ENCODE measurements at regions not wholly inside any gene's neighbourhood (a gene's known extent, or its start where the extent isn't known, plus 50 kb on each side); places are given as distances from the start of the nearest gene placed in this dataset.

DNA sequence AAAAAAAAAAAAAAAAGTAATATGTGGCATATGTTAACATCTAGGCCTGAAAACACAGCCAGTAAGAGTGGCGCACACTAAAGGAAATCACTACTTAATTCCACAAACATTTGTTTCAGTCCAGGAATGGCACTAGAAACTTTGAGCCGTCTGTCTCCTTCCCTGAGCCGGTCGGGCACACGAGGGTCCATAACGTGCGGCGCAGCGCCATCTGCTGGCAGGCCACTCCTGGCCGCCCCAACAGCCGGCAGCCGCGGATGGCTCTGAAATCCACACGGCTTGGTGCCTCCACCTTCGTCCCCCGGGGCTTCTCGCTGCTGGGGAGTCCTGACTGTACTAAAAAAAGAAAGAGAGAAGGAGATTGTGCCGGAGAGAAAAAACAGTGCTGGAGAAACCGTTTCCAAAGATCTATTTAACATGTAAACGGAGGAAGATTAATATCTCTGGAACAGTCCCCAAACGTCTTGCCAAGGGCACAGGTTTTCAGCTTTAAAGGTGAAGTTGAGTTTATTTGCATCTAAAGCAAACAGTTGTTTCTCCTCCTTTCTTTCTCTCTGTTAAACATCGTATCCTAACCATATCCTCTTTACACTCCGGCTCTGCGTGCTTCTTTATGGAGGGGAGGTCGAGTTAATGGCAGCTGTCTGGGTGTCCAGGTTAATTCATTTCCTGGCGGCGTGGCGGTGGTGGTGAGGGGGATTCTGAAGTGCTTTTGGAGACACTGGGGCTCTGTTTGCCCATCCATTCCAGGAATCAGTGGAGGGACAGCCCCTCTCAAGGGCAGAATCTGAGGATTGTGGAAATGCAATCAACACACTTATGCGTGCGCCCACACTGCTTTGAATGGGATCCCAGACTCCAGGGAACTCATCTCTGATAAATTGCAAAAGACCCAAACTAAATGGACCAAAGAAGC is 611.3 kb upstream of the SALL1 start (continued):
- TF ChIP-seq, protein P1, sequence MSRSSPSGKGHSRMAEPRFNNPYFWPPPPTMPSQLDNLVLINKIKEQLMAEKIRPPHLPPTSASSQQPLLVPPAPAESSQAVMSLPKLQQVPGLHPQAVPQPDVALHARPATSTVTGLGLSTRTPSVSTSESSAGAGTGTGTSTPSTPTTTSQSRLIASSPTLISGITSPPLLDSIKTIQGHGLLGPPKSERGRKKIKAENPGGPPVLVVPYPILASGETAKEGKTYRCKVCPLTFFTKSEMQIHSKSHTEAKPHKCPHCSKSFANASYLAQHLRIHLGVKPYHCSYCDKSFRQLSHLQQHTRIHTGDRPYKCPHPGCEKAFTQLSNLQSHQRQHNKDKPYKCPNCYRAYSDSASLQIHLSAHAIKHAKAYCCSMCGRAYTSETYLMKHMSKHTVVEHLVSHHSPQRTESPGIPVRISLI (CRISPR knock-in tag; IDR thresholded peaks at IDR 0.05; ENCODE audit: borderline replicate concordance): no peak
- TF ChIP-seq, protein P2, sequence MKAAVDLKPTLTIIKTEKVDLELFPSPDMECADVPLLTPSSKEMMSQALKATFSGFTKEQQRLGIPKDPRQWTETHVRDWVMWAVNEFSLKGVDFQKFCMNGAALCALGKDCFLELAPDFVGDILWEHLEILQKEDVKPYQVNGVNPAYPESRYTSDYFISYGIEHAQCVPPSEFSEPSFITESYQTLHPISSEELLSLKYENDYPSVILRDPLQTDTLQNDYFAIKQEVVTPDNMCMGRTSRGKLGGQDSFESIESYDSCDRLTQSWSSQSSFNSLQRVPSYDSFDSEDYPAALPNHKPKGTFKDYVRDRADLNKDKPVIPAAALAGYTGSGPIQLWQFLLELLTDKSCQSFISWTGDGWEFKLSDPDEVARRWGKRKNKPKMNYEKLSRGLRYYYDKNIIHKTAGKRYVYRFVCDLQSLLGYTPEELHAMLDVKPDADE (CRISPR knock-in tag; IDR thresholded peaks at IDR 0.05): no peak
- no peak for TF ChIP-seq PPARG (CRISPR knock-in tag; conservative IDR thresholded peaks at IDR 0.05)

DNA sequence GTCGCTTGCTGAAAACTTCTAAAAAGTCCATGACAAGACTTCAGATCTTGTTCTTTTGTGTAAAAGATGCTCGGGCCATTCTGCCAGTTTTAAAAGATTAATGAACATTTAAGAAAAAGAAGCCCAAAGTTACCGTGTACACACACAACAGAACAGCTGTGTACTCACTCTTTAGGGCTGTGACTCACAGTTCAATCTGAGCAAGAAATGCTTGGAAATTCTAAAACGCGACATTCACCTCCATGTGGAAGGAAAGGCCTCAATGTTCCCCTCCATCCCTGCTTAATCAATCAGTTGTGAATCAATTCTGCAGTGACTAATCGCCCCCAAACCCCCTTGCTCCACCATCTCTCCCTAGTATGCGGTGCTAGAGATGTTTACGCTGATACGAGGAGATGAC is 609.9 kb upstream of the SALL1 start:
- Histone ChIP-seq H3K27ac (ENCODE audit: extremely low read length, insufficient read depth, low read length) (no peak overlapping the region), H3K4me2 (ENCODE audit: low read depth, low read length) (no peak overlapping the region), H3K36me3 (replicated peaks in 1 of 2; ENCODE audit: control insufficient read depth in 1 of 2, insufficient read depth in 2 of 2, low read length in 2 of 2) (no peaks in the 10 kb centered on the region), H3K27me3 (ENCODE audit: control insufficient read depth in 1 of 2, insufficient read depth in 2 of 2, low read length in 2 of 2) (no peaks in the 10 kb centered on the region; a peak in 2 of 5 replicates), H3K9ac (ENCODE audit: insufficient read depth, low read depth, low read length) (no peak overlapping the region), H2AFZ (ENCODE audit: low read length) (no peak overlapping the region), H3K4me1 (ENCODE audit: insufficient read depth, low read length) (no peaks in the 10 kb centered on the region), H3K79me2 (ENCODE audit: insufficient read depth, low read length) (no peaks in the 10 kb centered on the region), H3K4me3 (replicated peaks in 1 of 3; ENCODE audit: insufficient read depth in 1 of 3, low read depth in 2 of 3, low read length in 3 of 3) (no peak overlapping the region), H4K20me1 (ENCODE audit: insufficient read depth, low read length) (no peaks in the 10 kb centered on the region), H3K9me3 (ENCODE audit: low read length) (no peaks in the 10 kb centered on the region)
- ATAC-seq (no peak), FAIRE-seq (no peak), DNase-seq (ENCODE audit: low spot score) (no peak)
- intact Hi-C loops (cut with micrococcal nuclease; ENCODE audit: unreplicated experiment) (loop anchor here (5.0 kb wide), 1 partner anchor 939 kb away; no protein-coding TSS in a partner anchor), in situ Hi-C loops (cut with HindIII; ENCODE audit: extremely low pct_ligation_motif_present, low pct_unique_long_range_greater_than_20kb) (loop anchor here (5.0 to 25.0 kb wide), 2 partner anchors 609 to 874 kb away; partner anchors contain the start of gene SALL1)
- no TSS peak for BruUV-seq (replicated peaks)
- TF ChIP-seq, protein P3, sequence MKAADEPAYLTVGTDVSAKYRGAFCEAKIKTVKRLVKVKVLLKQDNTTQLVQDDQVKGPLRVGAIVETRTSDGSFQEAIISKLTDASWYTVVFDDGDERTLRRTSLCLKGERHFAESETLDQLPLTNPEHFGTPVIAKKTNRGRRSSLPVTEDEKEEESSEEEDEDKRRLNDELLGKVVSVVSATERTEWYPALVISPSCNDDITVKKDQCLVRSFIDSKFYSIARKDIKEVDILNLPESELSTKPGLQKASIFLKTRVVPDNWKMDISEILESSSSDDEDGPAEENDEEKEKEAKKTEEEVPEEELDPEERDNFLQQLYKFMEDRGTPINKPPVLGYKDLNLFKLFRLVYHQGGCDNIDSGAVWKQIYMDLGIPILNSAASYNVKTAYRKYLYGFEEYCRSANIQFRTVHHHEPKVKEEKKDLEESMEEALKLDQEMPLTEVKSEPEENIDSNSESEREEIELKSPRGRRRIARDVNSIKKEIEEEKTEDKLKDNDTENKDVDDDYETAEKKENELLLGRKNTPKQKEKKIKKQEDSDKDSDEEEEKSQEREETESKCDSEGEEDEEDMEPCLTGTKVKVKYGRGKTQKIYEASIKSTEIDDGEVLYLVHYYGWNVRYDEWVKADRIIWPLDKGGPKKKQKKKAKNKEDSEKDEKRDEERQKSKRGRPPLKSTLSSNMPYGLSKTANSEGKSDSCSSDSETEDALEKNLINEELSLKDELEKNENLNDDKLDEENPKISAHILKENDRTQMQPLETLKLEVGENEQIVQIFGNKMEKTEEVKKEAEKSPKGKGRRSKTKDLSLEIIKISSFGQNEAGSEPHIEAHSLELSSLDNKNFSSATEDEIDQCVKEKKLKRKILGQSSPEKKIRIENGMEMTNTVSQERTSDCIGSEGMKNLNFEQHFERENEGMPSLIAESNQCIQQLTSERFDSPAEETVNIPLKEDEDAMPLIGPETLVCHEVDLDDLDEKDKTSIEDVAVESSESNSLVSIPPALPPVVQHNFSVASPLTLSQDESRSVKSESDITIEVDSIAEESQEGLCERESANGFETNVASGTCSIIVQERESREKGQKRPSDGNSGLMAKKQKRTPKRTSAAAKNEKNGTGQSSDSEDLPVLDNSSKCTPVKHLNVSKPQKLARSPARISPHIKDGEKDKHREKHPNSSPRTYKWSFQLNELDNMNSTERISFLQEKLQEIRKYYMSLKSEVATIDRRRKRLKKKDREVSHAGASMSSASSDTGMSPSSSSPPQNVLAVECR (CRISPR knock-in tag; IDR thresholded peaks at IDR 0.05; ENCODE audit: borderline replicate concordance): no peak
- TF ChIP-seq ZNF274 (CRISPR knock-in tag; IDR thresholded peaks at IDR 0.05): no peak
- no peak for TF ChIP-seq ELF3 (CRISPR knock-in tag; IDR thresholded peaks at IDR 0.05)
- TF ChIP-seq ATAD3A (CRISPR knock-in tag; IDR thresholded peaks at IDR 0.05): no peak
- TF ChIP-seq FLYWCH1 (CRISPR knock-in tag; IDR thresholded peaks at IDR 0.05): no peak
- TF ChIP-seq ZNF782 (CRISPR knock-in tag; IDR thresholded peaks at IDR 0.05; ENCODE audit: borderline replicate concordance): no peak
- TF ChIP-seq, protein P4, sequence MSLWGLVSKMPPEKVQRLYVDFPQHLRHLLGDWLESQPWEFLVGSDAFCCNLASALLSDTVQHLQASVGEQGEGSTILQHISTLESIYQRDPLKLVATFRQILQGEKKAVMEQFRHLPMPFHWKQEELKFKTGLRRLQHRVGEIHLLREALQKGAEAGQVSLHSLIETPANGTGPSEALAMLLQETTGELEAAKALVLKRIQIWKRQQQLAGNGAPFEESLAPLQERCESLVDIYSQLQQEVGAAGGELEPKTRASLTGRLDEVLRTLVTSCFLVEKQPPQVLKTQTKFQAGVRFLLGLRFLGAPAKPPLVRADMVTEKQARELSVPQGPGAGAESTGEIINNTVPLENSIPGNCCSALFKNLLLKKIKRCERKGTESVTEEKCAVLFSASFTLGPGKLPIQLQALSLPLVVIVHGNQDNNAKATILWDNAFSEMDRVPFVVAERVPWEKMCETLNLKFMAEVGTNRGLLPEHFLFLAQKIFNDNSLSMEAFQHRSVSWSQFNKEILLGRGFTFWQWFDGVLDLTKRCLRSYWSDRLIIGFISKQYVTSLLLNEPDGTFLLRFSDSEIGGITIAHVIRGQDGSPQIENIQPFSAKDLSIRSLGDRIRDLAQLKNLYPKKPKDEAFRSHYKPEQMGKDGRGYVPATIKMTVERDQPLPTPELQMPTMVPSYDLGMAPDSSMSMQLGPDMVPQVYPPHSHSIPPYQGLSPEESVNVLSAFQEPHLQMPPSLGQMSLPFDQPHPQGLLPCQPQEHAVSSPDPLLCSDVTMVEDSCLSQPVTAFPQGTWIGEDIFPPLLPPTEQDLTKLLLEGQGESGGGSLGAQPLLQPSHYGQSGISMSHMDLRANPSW (CRISPR knock-in tag; IDR thresholded peaks at IDR 0.05; ENCODE audit: borderline replicate concordance): no peak
- no peak for TF ChIP-seq ZNF564 (CRISPR knock-in tag; IDR thresholded peaks at IDR 0.05)
- no peak for TF ChIP-seq HIVEP1 (CRISPR knock-in tag; IDR thresholded peaks at IDR 0.05)
- POLR2A ChIA-PET: interaction anchor here (1.0 kb wide), 1 partner anchor 710 kb away, joined by 3 read pairs; no protein-coding TSS in a partner anchor
- CTCF ChIA-PET (ENCODE audit: low intra/inter-chr PET ratio, low total read pairs): no interaction called here
- 24% methylated on average over 9 of the region's 9 CpGs for WGBS (ENCODE audit: low lambda C conversion rate)
